ENCODE measurements at regions not wholly inside any gene's neighbourhood (a gene's known extent, or its start where the extent isn't known, plus 50 kb on each side); places are given as distances from the start of the nearest gene placed in this dataset.

GRCh38 chr17:70955441-70955840 lies 786.1 kb downstream of the KCNJ2 start:
- TF ChIP-seq EGR1 (IDR thresholded peaks at IDR 0.05; ENCODE audit: low read depth in 2 of 2): no peak
- no peak for TF ChIP-seq JUND (IDR thresholded peaks at IDR 0.05)
- TF ChIP-seq CTCF (IDR thresholded peaks at IDR 0.05; ENCODE audit: low read depth, low read length, missing input control): no peak
- no peak for TF ChIP-seq RAD21 (IDR thresholded peaks at IDR 0.05)
- no peak for TF ChIP-seq REST (IDR thresholded peaks at IDR 0.05)
- TF ChIP-seq YY1 (IDR thresholded peaks at IDR 0.05): no peak
- no peak for TF ChIP-seq RXRA (IDR thresholded peaks at IDR 0.05)
- TF ChIP-seq, protein P1, sequence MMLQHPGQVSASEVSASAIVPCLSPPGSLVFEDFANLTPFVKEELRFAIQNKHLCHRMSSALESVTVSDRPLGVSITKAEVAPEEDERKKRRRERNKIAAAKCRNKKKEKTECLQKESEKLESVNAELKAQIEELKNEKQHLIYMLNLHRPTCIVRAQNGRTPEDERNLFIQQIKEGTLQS (IDR thresholded peaks at IDR 0.05): no peak
- no peak for TF ChIP-seq ZBTB33 (IDR thresholded peaks at IDR 0.05)
- TF ChIP-seq TAF1 (conservative IDR thresholded peaks at IDR 0.05): no peak
- TF ChIP-seq HNF4A (conservative IDR thresholded peaks at IDR 0.05): no peak
- TF ChIP-seq MAX (IDR thresholded peaks at IDR 0.05): no peak

Data from liver (tissue), 3 donors.